Mesothelial cell of epicardium (in vitro differentiated cells): ENCODE measurements at regions not wholly inside any gene's neighbourhood (a gene's known extent, or its start where the extent isn't known, plus 50 kb on each side); places are given as distances from the start of the nearest gene placed in this dataset.
"Not testable (repeated sequence)": the region's sequence is repeated elsewhere in the genome, so short reads cannot be mapped to it uniquely, and the experiment has no call there.

Experiments used
- DNase-seq, 2 experiments: peaks; one replicate each; pipeline ENCODE4 v3.0.0; 2021; ENCODE audit warnings: low spot score in 2 of 2; ENCODE audit not compliant: unreplicated experiment in 2 of 2
- H3K27ac Mint-ChIP-seq: 2 replicates; pipeline ENCODE4 v1.8.0; 2021; ENCODE audit warnings: mixed read lengths
- H3K27me3 Mint-ChIP-seq: 2 replicates; pipeline ENCODE4 v1.8.0; 2021; ENCODE audit warnings: low read depth, mixed read lengths
- H3K36me3 Mint-ChIP-seq: 2 replicates; pipeline ENCODE4 v1.8.0; 2021; ENCODE audit warnings: mixed read lengths
- H3K4me1 Mint-ChIP-seq: 2 replicates; pipeline ENCODE4 v1.8.0; 2021; ENCODE audit warnings: mixed read lengths
- H3K4me3 Mint-ChIP-seq: 2 replicates; pipeline ENCODE4 v1.8.0; 2021; ENCODE audit warnings: mild to moderate bottlenecking, moderate library complexity, mixed read lengths
- H3K9me3 Mint-ChIP-seq: 2 replicates; pipeline ENCODE4 v1.8.0; 2021; ENCODE audit warnings: mixed read lengths
- CTCF ChIP-seq: fragments of 200-600 bp; sonication (generic); IDR thresholded peaks from one replicate; pipeline ENCODE4 v1.5.0; 2021; ENCODE audit warnings: antibody characterized with exemption; ENCODE audit not compliant: unreplicated experiment

- TF ChIP-seq CTCF: no peak
- peaks cover 50% of the 10 kb centered on the region for H3K9me3 Mint-ChIP-seq
Measured at GRCh38 chr2:103196802-103197201, 435.0 kb downstream of the TMEM182 start.

GRCh38 chr2:103200774-103201173, 438.9 kb downstream of the TMEM182 start:
- H3K4me1 Mint-ChIP-seq, H3K27ac Mint-ChIP-seq, DNase-seq, H3K36me3 Mint-ChIP-seq, H3K4me3 Mint-ChIP-seq, H3K27me3 Mint-ChIP-seq: not testable (repeated sequence)
- H3K9me3 Mint-ChIP-seq: peaks cover 40% of the 10 kb centered on the region

More at GRCh38 chr2:103196802-103197201, 435.0 kb downstream of the TMEM182 start:
- H3K4me1 Mint-ChIP-seq: no peaks in the 10 kb centered on the region
- no peak for DNase-seq
- H3K4me3 Mint-ChIP-seq: no peak overlapping the region
- no peak overlapping the region for H3K27ac Mint-ChIP-seq
- no peaks in the 10 kb centered on the region for H3K36me3 Mint-ChIP-seq
- no peaks in the 10 kb centered on the region for H3K27me3 Mint-ChIP-seq

- H3K4me3 Mint-ChIP-seq: no peak overlapping the region
Measured at GRCh38 chr2:103208916-103209315, 447.1 kb downstream of the TMEM182 start.

GRCh38 chr2:103213028-103213542, 451.3 kb downstream of the TMEM182 start:
- no peak overlapping the region for H3K27ac Mint-ChIP-seq
- no peaks in the 10 kb centered on the region for H3K9me3 Mint-ChIP-seq
- no peak for DNase-seq
- no peaks in the 10 kb centered on the region for H3K27me3 Mint-ChIP-seq
- no peak for TF ChIP-seq CTCF
- H3K4me1 Mint-ChIP-seq: no peaks in the 10 kb centered on the region
- H3K36me3 Mint-ChIP-seq: no peaks in the 10 kb centered on the region
- H3K4me3 Mint-ChIP-seq: no peak overlapping the region

More at GRCh38 chr2:103208916-103209315, 447.1 kb downstream of the TMEM182 start:
- Mint-ChIP-seq H3K36me3 (no peaks in the 10 kb centered on the region), H3K27ac (no peak overlapping the region), H3K27me3 (no peaks in the 10 kb centered on the region), H3K9me3 (no peaks in the 10 kb centered on the region), H3K4me1 (no peaks in the 10 kb centered on the region)
- DNase-seq: no peak
- TF ChIP-seq CTCF: no peak

GRCh38 chr2:103218516-103218915, 456.7 kb downstream of the TMEM182 start:
- no peaks in the 10 kb centered on the region for H3K9me3 Mint-ChIP-seq

GRCh38 chr2:103219398-103219797, 457.6 kb downstream of the TMEM182 start:
- H3K4me3 Mint-ChIP-seq: no peak overlapping the region
- TF ChIP-seq CTCF: no peak
- no peak for DNase-seq

More at GRCh38 chr2:103218516-103218915, 456.7 kb downstream of the TMEM182 start:
- no peak for DNase-seq
- Mint-ChIP-seq H3K27me3 (peaks cover 6% of the 10 kb centered on the region), H3K36me3 (no peaks in the 10 kb centered on the region), H3K4me1 (no peaks in the 10 kb centered on the region), H3K27ac (no peak overlapping the region), H3K4me3 (no peak overlapping the region)
- no peak for TF ChIP-seq CTCF

More at GRCh38 chr2:103219398-103219797, 457.6 kb downstream of the TMEM182 start:
- Mint-ChIP-seq H3K27me3 (peaks cover 6% of the 10 kb centered on the region), H3K9me3 (no peaks in the 10 kb centered on the region), H3K27ac (no peak overlapping the region), H3K4me1 (no peaks in the 10 kb centered on the region), H3K36me3 (no peaks in the 10 kb centered on the region)
